ENCODE measurements at regions not wholly inside any gene's neighbourhood (a gene's known extent, or its start where the extent isn't known, plus 50 kb on each side); places are given as distances from the start of the nearest gene placed in this dataset.

- Histone ChIP-seq H3K56ac (ENCODE audit: low read length) (no peak overlapping the region), H2BK5ac (ENCODE audit: low read length) (no peak overlapping the region), H3K4ac (ENCODE audit: low read depth, low read length) (no peak overlapping the region), H3K9ac (ENCODE audit: low read length) (no peak overlapping the region), H2BK120ac (ENCODE audit: low read depth, low read length) (no peak overlapping the region), H3K79me2 (ENCODE audit: control insufficient read depth, insufficient read depth, low read length) (no peaks in the 10 kb centered on the region), H3K27ac (ENCODE audit: low read depth, low read length) (no peak overlapping the region), H3K27me3 (ENCODE audit: insufficient read depth, low read length, poor library complexity) (no peaks in the 10 kb centered on the region), H3K23ac (ENCODE audit: low read length) (no peak overlapping the region), H2BK15ac (replicated peaks; ENCODE audit: low read depth) (no peak overlapping the region), H4K5ac (ENCODE audit: low read length) (no peak overlapping the region), H3K4me3 (ENCODE audit: low read length) (no peak overlapping the region), H3K79me1 (ENCODE audit: low read length) (no peaks in the 10 kb centered on the region), H3K4me1 (ENCODE audit: control insufficient read depth, low read depth, low read length) (no peaks in the 10 kb centered on the region), H3K36me3 (ENCODE audit: control insufficient read depth, insufficient read depth, low read length) (no peaks in the 10 kb centered on the region), H3K18ac (ENCODE audit: low read length) (no peak overlapping the region), H2AK5ac (ENCODE audit: low read length) (no peak overlapping the region), H3K4me2 (ENCODE audit: low read length) (no peak overlapping the region), H4K8ac (ENCODE audit: low read depth, low read length) (no peak overlapping the region)
- WGBS (ENCODE audit: extremely low coverage, insufficient coverage, low lambda C conversion rate), result no CpG with 5 or more reads among the region's 6 CpGs
- DNase-seq, result no peak
These were observed 101.9 kb downstream of the QRSL1 start for GRCh38 chr6:106731144-106731842.

DNA sequence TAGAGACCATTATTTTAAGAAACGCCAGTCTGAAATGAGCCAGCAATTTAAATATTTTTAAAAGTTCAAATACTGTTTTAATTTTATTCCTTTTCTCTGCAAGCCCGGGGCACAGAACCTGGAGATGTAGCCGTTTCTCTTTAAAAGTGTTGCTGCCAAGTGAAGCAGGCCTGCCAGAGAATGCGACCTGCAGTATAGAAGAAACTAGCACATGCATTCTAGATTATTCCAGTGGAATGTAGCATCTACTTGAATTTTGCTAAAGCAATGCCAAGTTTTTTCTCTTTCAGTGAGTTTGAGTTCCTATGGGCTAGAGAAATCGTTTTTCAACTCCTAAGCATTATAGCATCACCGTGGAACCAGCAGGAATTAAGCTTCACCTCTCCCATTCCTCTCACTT lies 101.3 kb downstream of the QRSL1 start:
- no peak overlapping the region for H3K27ac ChIP-seq (ENCODE audit: low read depth, low read length)

GRCh38 chr6:106730264-106730663 lies 100.9 kb downstream of the QRSL1 start:
- no peak overlapping the region for H3K56ac ChIP-seq (ENCODE audit: low read length)
- no peak overlapping the region for H3K4me3 ChIP-seq (ENCODE audit: low read length)
- no peak overlapping the region for H4K5ac ChIP-seq (ENCODE audit: low read length)
- no peak overlapping the region for H3K23ac ChIP-seq (ENCODE audit: low read length)
- no peak overlapping the region for H3K4ac ChIP-seq (ENCODE audit: low read depth, low read length)
- H2BK120ac ChIP-seq (ENCODE audit: low read depth, low read length), result no peak overlapping the region
- no peaks in the 10 kb centered on the region for H3K27me3 ChIP-seq (ENCODE audit: insufficient read depth, low read length, poor library complexity)
- H3K18ac ChIP-seq (ENCODE audit: low read length), result no peak overlapping the region
- H4K8ac ChIP-seq (ENCODE audit: low read depth, low read length), result no peak overlapping the region
- no peak overlapping the region for H3K27ac ChIP-seq (ENCODE audit: low read depth, low read length)
- H3K79me1 ChIP-seq (ENCODE audit: low read length), result no peaks in the 10 kb centered on the region
- H2BK5ac ChIP-seq (ENCODE audit: low read length), result no peak overlapping the region
- no peak for DNase-seq
- no peak overlapping the region for H3K4me2 ChIP-seq (ENCODE audit: low read length)
- no peak overlapping the region for H3K9ac ChIP-seq (ENCODE audit: low read length)
- H2AK5ac ChIP-seq (ENCODE audit: low read length), result no peak overlapping the region
- no CpG with 5 or more reads among the region's 1 CpG for WGBS (ENCODE audit: extremely low coverage, insufficient coverage, low lambda C conversion rate)
- no peaks in the 10 kb centered on the region for H3K4me1 ChIP-seq (ENCODE audit: control insufficient read depth, low read depth, low read length)
- no peaks in the 10 kb centered on the region for H3K79me2 ChIP-seq (ENCODE audit: control insufficient read depth, insufficient read depth, low read length)
- no peaks in the 10 kb centered on the region for H3K36me3 ChIP-seq (ENCODE audit: control insufficient read depth, insufficient read depth, low read length)
- no peak overlapping the region for H2BK15ac ChIP-seq (replicated peaks; ENCODE audit: low read depth)

More for the DNA sequence above, 101.3 kb downstream of the QRSL1 start:
- no peak overlapping the region for H4K5ac ChIP-seq (ENCODE audit: low read length)
- H2BK120ac ChIP-seq (ENCODE audit: low read depth, low read length), result no peak overlapping the region
- H3K4ac ChIP-seq (ENCODE audit: low read depth, low read length), result no peak overlapping the region
- no CpG with 5 or more reads among the region's 6 CpGs for WGBS (ENCODE audit: extremely low coverage, insufficient coverage, low lambda C conversion rate)
- no peak overlapping the region for H3K18ac ChIP-seq (ENCODE audit: low read length)
- no peaks in the 10 kb centered on the region for H3K79me1 ChIP-seq (ENCODE audit: low read length)
- no peak for DNase-seq
- no peak overlapping the region for H3K23ac ChIP-seq (ENCODE audit: low read length)
- H3K36me3 ChIP-seq (ENCODE audit: control insufficient read depth, insufficient read depth, low read length), result no peaks in the 10 kb centered on the region
- H3K4me3 ChIP-seq (ENCODE audit: low read length), result no peak overlapping the region
- no peaks in the 10 kb centered on the region for H3K79me2 ChIP-seq (ENCODE audit: control insufficient read depth, insufficient read depth, low read length)
- H2AK5ac ChIP-seq (ENCODE audit: low read length), result no peak overlapping the region
- H2BK5ac ChIP-seq (ENCODE audit: low read length), result no peak overlapping the region
- no peak overlapping the region for H2BK15ac ChIP-seq (replicated peaks; ENCODE audit: low read depth)
- no peaks in the 10 kb centered on the region for H3K27me3 ChIP-seq (ENCODE audit: insufficient read depth, low read length, poor library complexity)
- no peak overlapping the region for H4K8ac ChIP-seq (ENCODE audit: low read depth, low read length)
- H3K56ac ChIP-seq (ENCODE audit: low read length), result no peak overlapping the region
- H3K9ac ChIP-seq (ENCODE audit: low read length), result no peak overlapping the region
- H3K4me2 ChIP-seq (ENCODE audit: low read length), result no peak overlapping the region
- H3K4me1 ChIP-seq (ENCODE audit: control insufficient read depth, low read depth, low read length), result no peaks in the 10 kb centered on the region

GRCh38 chr6:106729841-106730240 lies 100.5 kb downstream of the QRSL1 start:
- Histone ChIP-seq H3K4ac (ENCODE audit: low read depth, low read length) (no peak overlapping the region), H3K36me3 (ENCODE audit: control insufficient read depth, insufficient read depth, low read length) (no peaks in the 10 kb centered on the region), H2BK5ac (ENCODE audit: low read length) (no peak overlapping the region), H4K5ac (ENCODE audit: low read length) (no peak overlapping the region), H3K18ac (ENCODE audit: low read length) (no peak overlapping the region), H3K23ac (ENCODE audit: low read length) (no peak overlapping the region), H2BK15ac (replicated peaks; ENCODE audit: low read depth) (no peak overlapping the region), H3K9ac (ENCODE audit: low read length) (no peak overlapping the region), H3K4me1 (ENCODE audit: control insufficient read depth, low read depth, low read length) (no peaks in the 10 kb centered on the region), H3K27me3 (ENCODE audit: insufficient read depth, low read length, poor library complexity) (no peaks in the 10 kb centered on the region), H3K27ac (ENCODE audit: low read depth, low read length) (no peak overlapping the region), H2AK5ac (ENCODE audit: low read length) (no peak overlapping the region), H2BK120ac (ENCODE audit: low read depth, low read length) (no peak overlapping the region), H3K79me1 (ENCODE audit: low read length) (no peaks in the 10 kb centered on the region), H4K8ac (ENCODE audit: low read depth, low read length) (no peak overlapping the region), H3K4me2 (ENCODE audit: low read length) (no peak overlapping the region), H3K79me2 (ENCODE audit: control insufficient read depth, insufficient read depth, low read length) (no peaks in the 10 kb centered on the region), H3K4me3 (ENCODE audit: low read length) (no peak overlapping the region), H3K56ac (ENCODE audit: low read length) (no peak overlapping the region)
- no peak for DNase-seq
- WGBS (ENCODE audit: extremely low coverage, insufficient coverage, low lambda C conversion rate), result no CpG with 5 or more reads among the region's 4 CpGs

DNA sequence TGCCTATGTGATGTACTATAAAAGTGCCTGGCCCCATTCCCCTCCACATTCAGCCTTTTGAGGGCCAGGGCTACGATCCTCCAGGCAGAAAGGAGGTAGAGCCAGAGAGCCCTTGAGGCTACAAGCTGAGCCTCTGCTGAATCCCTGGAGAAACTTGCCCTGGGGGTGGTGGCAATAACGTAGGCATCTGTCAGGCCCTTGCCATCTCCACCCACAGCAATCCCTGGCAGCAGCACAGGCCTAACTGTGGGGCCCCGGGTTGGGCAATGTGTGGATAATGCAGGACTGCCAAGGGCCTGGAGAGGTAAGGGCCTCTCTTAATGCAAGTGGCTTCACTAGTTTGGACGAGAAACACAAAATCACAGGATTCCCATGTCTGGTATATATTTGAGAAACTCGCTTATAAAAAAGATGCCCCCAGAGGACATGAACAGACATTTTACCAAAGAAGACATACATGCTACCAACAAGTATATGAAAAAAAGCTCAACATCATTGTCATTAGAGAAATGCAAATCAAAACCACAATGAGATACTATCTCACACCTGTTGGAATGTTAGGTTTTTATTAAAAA lies 99.0 kb downstream of the QRSL1 start:
- no peak overlapping the region for H3K56ac ChIP-seq (ENCODE audit: low read length)
- H3K36me3 ChIP-seq (ENCODE audit: control insufficient read depth, insufficient read depth, low read length), result no peaks in the 10 kb centered on the region
- H3K4ac ChIP-seq (ENCODE audit: low read depth, low read length), result no peak overlapping the region
- no peak overlapping the region for H2BK120ac ChIP-seq (ENCODE audit: low read depth, low read length)
- H3K4me3 ChIP-seq (ENCODE audit: low read length), result no peak overlapping the region
- H3K27me3 ChIP-seq (ENCODE audit: insufficient read depth, low read length, poor library complexity), result no peaks in the 10 kb centered on the region
- no peak overlapping the region for H2BK15ac ChIP-seq (replicated peaks; ENCODE audit: low read depth)
- no peak overlapping the region for H3K4me2 ChIP-seq (ENCODE audit: low read length)
- no peak overlapping the region for H3K27ac ChIP-seq (ENCODE audit: low read depth, low read length)
- no CpG with 5 or more reads among the region's 5 CpGs for WGBS (ENCODE audit: extremely low coverage, insufficient coverage, low lambda C conversion rate)
- no peak overlapping the region for H3K9ac ChIP-seq (ENCODE audit: low read length)
- no peak for DNase-seq
- H4K5ac ChIP-seq (ENCODE audit: low read length), result no peak overlapping the region
- no peak overlapping the region for H3K23ac ChIP-seq (ENCODE audit: low read length)
- H2AK5ac ChIP-seq (ENCODE audit: low read length), result no peak overlapping the region
- H3K79me1 ChIP-seq (ENCODE audit: low read length), result no peaks in the 10 kb centered on the region
- H3K79me2 ChIP-seq (ENCODE audit: control insufficient read depth, insufficient read depth, low read length), result no peaks in the 10 kb centered on the region
- no peak overlapping the region for H2BK5ac ChIP-seq (ENCODE audit: low read length)
- no peak overlapping the region for H4K8ac ChIP-seq (ENCODE audit: low read depth, low read length)
- no peak overlapping the region for H3K18ac ChIP-seq (ENCODE audit: low read length)
- H3K4me1 ChIP-seq (ENCODE audit: control insufficient read depth, low read depth, low read length), result no peaks in the 10 kb centered on the region

All from mesendoderm (in vitro differentiated cells).